Neural cell (in vitro differentiated cells): ENCODE measurements at regions not wholly inside any gene's neighbourhood (a gene's known extent, or its start where the extent isn't known, plus 50 kb on each side); places are given as distances from the start of the nearest gene placed in this dataset.

ENCODE experiments used
- H2AFZ ChIP-seq: fragments of 200-600, 300-800 bp; sonication (generic), shearing (Covaris generic); 2 replicates; pipeline ENCODE4 v1.6.0; 2014; ENCODE audit warnings: low read depth, mild to moderate bottlenecking, antibody characterized with exemption, low read length, moderate library complexity
- H3F3A ChIP-seq: fragments of 200-600 bp; shearing (Covaris generic); 2 replicates; pipeline ENCODE4 v1.6.1; 2016; ENCODE audit warnings: mild to moderate bottlenecking, moderate library complexity, mixed read lengths, antibody characterized with exemption, low read length; ENCODE audit not compliant: insufficient read depth, poor library complexity, severe bottlenecking
- H3K27ac ChIP-seq: fragments of 200-600, 300-800 bp; sonication (generic), shearing (Covaris generic); 2 replicates; pipeline ENCODE4 v1.5.1; 2014; ENCODE audit warnings: mild to moderate bottlenecking, low read length, moderate library complexity
- H3K27me3 ChIP-seq: fragments of 300-800, 200-600 bp; sonication (generic), shearing (Covaris generic); 2 replicates; pipeline ENCODE4 v1.6.0; 2014; ENCODE audit warnings: mild to moderate bottlenecking, low read depth, low read length, moderate library complexity; ENCODE audit not compliant: insufficient read depth
- H3K36me3 ChIP-seq: fragments of 300-800, 200-600 bp; sonication (generic), shearing (Covaris generic); 2 replicates; pipeline ENCODE4 v1.5.1; 2014; ENCODE audit warnings: mild to moderate bottlenecking, antibody characterized with exemption, low read length, moderate library complexity; ENCODE audit not compliant: insufficient read depth
- H3K4me2 ChIP-seq: fragments of 300-800, 200-600 bp; sonication (generic), shearing (Covaris generic); 2 replicates; pipeline ENCODE4 v1.6.0; 2014; ENCODE audit warnings: mild to moderate bottlenecking, low read length
- H3K4me3 ChIP-seq: fragments of 300-800, 200-600 bp; sonication (generic), shearing (Covaris generic); 2 replicates; pipeline ENCODE4 v1.5.1; 2014; ENCODE audit warnings: mild to moderate bottlenecking, low read length, moderate library complexity
- H3K79me2 ChIP-seq: fragments of 200-600 bp; shearing (Covaris generic); replicated peaks from 2 replicates; pipeline ENCODE4 v1.6.0; 2014; ENCODE audit warnings: mild to moderate bottlenecking, low read length, moderate library complexity; ENCODE audit not compliant: insufficient read depth
- H3K9ac ChIP-seq: fragments of 300-800, 200-600 bp; sonication (generic), shearing (Covaris generic); 2 replicates; pipeline ENCODE4 v1.6.1; 2016; ENCODE audit warnings: mild to moderate bottlenecking, low read length, mixed read lengths
- H3K9me2 ChIP-seq: fragments of 200-600 bp; shearing (Covaris generic); 2 replicates; pipeline ENCODE4 v1.6.1; 2016; ENCODE audit warnings: mild to moderate bottlenecking, low read length, mixed read lengths; ENCODE audit not compliant: insufficient read depth
- H3K9me3 ChIP-seq: fragments of 200-600, 300-800 bp; sonication (generic), shearing (Covaris generic); 2 replicates; pipeline ENCODE4 v1.6.1; 2016; ENCODE audit warnings: mild to moderate bottlenecking, mixed run types, low read length, moderate library complexity, mixed read lengths
- H4K20me1 ChIP-seq: fragments of 200-600 bp; shearing (Covaris generic); 2 replicates; pipeline ENCODE4 v1.6.1; 2016; ENCODE audit warnings: mild to moderate bottlenecking, mixed run types; ENCODE audit not compliant: insufficient read depth
- CTCF ChIP-seq: fragments of 450-650 bp; IDR thresholded peaks from 2 replicates; pipeline ENCODE4 v1.5.1; 2014; ENCODE audit warnings: antibody characterized with exemption, mild to moderate bottlenecking, moderate library complexity; ENCODE audit not compliant: poor library complexity, severe bottlenecking
- EP300 ChIP-seq: fragments of 450-650 bp; conservative IDR thresholded peaks from 2 replicates; pipeline ENCODE4 v1.6.1; 2014; ENCODE audit warnings: antibody characterized with exemption, mild to moderate bottlenecking, moderate library complexity; ENCODE audit not compliant: poor library complexity, severe bottlenecking
- EZH2 ChIP-seq: fragments of 200-600, 300-800 bp; shearing (Covaris generic), sonication (generic); IDR thresholded peaks from 2 replicates; pipeline ENCODE4 v1.6.1; 2014; ENCODE audit warnings: antibody characterized with exemption, low read length, borderline replicate concordance, mild to moderate bottlenecking; ENCODE audit not compliant: insufficient read depth, poor library complexity, severe bottlenecking
- MXI1 ChIP-seq: fragments of 450-650 bp; conservative IDR thresholded peaks from 2 replicates; pipeline ENCODE4 v1.6.1; 2014; ENCODE audit warnings: antibody characterized with exemption, mild to moderate bottlenecking; ENCODE audit not compliant: poor library complexity, severe bottlenecking
- POLR2AphosphoS5 ChIP-seq: IDR thresholded peaks from 2 replicates; pipeline ENCODE4 v1.6.1; 2012
- RAD21 ChIP-seq: fragments of 450-650 bp; conservative IDR thresholded peaks from 2 replicates; pipeline ENCODE4 v1.6.1; 2014; ENCODE audit warnings: antibody characterized with exemption, mild to moderate bottlenecking, moderate library complexity
- REST ChIP-seq: IDR thresholded peaks from 2 replicates; pipeline ENCODE4 v1.6.1; 2012; ENCODE audit warnings: borderline replicate concordance
- SMC3 ChIP-seq: fragments of 450-650 bp; conservative IDR thresholded peaks from 2 replicates; pipeline ENCODE4 v1.6.1; 2014; ENCODE audit warnings: antibody characterized with exemption, mild to moderate bottlenecking, moderate library complexity; ENCODE audit not compliant: poor library complexity
- TAF1 ChIP-seq: IDR thresholded peaks from 2 replicates; pipeline ENCODE4 v1.6.1; 2012; ENCODE audit warnings: low read depth

- Histone ChIP-seq H3K4me2 (peak overlapping the region; percentile 27), H3K9me3 (no peaks in the 10 kb centered on the region), H2AFZ (peak overlapping the region; percentile 46), H3F3A (no peaks in the 10 kb centered on the region), H3K79me2 (no peaks in the 10 kb centered on the region), H3K4me3 (peak overlapping the region; percentile 12), H3K27ac (peak overlapping the region; percentile 6), H3K9me2 (no peaks in the 10 kb centered on the region), H3K9ac (no peak overlapping the region), H3K27me3 (no peaks in the 10 kb centered on the region), H4K20me1 (no peaks in the 10 kb centered on the region), H3K36me3 (no peaks in the 10 kb centered on the region)
- TF ChIP-seq RAD21 (no peak), EP300 (no peak), SMC3 (no peak), MXI1 (no peak), REST (no peak), CTCF (no peak), TAF1 (no peak), POLR2AphosphoS5 (no peak), EZH2 (no peak)
Observed at GRCh38 chr9:95606489-95607350, 89.9 kb upstream of the PTCH1 start.

GRCh38 chr9:95605816-95606488 lies 89.2 kb upstream of the PTCH1 start:
- Histone ChIP-seq H3K36me3 (no peaks in the 10 kb centered on the region), H3K9me3 (no peaks in the 10 kb centered on the region), H3K9me2 (no peaks in the 10 kb centered on the region), H3K79me2 (no peaks in the 10 kb centered on the region), H3F3A (no peaks in the 10 kb centered on the region), H3K27ac (peak overlapping the region; percentile 6), H4K20me1 (no peaks in the 10 kb centered on the region), H3K27me3 (no peaks in the 10 kb centered on the region), H3K9ac (no peak overlapping the region), H3K4me2 (peak overlapping the region; percentile 27), H2AFZ (peak overlapping the region; percentile 46), H3K4me3 (peak overlapping the region; percentile 12)
- TF ChIP-seq EZH2: no peak
- peak; percentile 34 for TF ChIP-seq REST
